HG02840 (cell line): ENCODE measurements at regions not wholly inside any gene's neighbourhood (a gene's known extent, or its start where the extent isn't known, plus 50 kb on each side); places are given as distances from the start of the nearest gene placed in this dataset.

Experiments
- ATAC-seq: cut with Tn5 transposase; IDR thresholded peaks from one replicate; pipeline ENCODE4 v1.9.1; 2021; ENCODE audit warnings: mild to moderate bottlenecking, moderate library complexity, moderate number of reproducible peaks; ENCODE audit not compliant: unreplicated experiment, low FRiP score

DNA sequence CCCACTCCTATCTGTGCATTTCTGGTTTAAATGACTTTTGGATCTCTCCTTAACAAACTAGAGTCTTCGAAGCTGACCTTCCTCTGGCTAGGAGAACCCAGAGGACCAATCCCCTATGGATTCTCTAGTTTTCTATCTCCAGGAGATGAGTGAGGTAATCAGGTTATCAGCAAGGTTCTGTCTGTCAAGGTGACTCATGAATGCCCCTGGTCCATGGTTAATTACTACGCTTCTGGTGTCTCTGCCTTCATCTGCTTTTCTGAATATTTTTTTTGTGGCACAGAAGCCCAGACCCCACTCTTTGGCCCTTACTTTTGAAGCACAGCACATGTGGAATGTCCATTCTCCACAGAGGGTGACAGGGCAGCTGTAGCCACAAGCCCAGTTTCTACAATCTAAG is 897.9 kb upstream of the KLHL29 start:
- no peak for ATAC-seq

DNA sequence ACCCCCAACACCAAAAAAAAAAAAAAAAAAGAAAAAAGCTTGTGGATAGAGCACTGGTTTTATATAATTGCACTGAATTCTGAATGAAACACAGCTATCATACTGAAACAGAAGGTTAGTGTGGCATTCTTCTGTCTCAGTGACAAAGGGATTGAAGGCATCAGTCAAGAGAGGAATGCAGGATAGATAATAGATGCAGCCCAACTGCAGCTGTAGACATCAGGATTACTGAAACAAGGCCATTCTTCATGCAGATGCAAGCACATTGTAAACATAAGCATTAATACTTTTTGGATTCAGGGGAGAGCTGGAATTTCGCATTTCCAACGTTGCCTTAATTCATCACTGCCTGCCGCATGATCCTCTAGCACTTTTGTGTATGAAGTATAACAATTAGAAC is 897.4 kb upstream of the KLHL29 start:
- ATAC-seq = no peak

DNA sequence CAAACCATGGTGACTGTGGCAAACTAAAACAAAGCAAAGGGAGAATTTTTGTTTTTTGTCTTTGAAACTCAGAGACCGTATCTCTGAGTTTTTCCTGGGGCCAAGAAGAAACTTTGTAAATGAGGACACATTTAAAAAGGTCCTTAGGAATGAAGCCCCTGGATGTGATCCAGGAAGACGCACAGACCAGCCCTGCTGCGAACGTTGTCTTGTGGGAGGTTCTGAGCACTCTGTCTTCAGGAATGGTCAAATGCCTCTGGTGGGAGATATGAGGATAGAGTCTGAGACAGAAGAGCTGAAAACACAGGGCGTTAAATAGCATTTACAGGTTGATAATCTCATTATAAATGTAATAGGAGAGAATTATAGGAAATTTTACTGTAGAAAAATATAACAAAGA is 893.5 kb upstream of the KLHL29 start:
- no peak for ATAC-seq

DNA sequence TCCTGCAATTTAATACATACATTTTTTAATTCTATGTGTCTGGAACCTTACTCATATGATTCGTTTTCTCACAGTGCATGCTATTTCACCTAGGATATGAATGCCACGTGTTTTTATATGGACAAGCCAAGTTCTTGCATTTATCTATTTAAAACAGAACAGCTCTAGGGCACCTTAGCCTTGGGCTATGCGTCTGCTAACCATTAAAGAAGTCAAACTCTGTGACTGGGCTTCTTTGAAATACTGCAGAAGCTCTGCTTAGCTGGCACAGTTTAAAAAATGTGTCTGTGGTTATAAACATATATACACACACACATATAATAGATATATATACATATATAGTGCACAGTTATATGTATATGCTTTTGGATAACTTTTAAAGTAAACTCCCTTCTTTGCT is 890.8 kb upstream of the KLHL29 start:
- ATAC-seq = no peak

DNA sequence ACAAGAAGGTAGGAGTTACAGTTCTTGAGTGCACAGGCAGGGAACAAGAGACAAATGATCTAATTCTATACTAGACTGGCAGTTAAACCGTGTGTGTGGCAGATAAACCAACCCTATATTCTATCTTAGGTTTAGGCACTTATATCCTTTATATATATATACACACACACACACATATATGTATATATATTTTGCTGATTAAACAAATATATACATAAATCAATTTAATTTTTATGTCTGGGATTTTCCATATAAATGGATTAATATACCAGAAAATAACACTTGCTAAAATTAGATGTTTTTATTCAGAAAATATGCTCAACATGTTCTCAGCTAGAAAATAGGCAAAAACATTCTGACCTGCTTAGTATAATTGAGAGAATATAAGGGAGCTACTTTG is 887.9 kb upstream of the KLHL29 start:
- ATAC-seq = no peak

DNA sequence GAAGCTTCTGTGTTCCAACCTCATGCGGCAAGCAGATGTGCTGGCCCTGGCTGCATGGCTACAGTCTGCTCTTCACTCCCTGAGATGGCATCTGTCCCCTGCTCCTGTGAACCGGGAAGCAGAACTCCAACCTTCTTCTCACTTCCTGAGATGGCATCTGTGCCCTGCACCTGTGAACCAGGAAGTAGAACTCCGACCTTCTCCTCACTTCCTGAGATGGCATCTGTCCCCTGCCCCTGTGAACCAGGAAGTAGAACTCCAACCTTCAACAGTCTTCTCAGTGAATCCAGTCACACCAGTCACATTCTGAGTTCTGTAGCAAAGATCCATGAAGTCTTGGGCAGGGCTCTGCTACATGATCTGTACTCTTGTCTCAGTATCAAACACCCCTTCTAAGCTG is 887.2 kb upstream of the KLHL29 start:
- no peak for ATAC-seq

DNA sequence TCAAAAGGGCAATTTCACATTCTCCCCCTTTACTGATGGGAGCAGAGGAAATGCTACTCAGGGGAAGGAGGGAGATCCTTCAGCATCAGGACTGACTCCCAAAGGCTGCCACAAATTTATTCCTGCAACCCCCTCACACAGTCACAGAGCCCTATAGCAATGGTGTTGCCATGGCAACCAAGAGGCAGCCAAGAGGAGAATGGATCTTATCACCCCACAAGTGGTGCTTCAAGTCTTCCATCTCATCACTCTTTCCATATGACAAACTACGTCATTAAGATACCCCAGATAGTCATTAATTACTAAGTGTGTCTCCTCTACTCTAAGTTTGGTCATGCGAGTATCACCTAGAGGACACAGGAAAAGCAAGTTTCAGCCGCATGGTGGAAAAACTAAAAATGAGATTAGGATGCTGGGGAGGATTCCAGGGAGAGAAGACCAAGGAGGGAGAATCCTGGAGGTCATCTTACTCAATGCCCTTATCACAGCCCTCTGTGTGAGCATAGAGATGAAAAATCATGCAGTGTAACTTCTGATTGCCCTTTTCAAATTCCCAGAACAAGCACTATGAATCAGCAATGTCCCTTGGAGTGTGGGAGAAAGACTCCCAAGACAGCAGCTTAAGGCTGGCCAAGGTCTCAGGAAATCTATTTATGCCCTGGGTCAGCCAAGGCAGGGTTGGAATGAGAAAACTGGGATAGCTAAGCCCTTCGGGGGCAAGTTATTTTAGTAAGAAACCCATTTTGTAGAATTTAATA is 885.7 kb upstream of the KLHL29 start:
- no peak for ATAC-seq

DNA sequence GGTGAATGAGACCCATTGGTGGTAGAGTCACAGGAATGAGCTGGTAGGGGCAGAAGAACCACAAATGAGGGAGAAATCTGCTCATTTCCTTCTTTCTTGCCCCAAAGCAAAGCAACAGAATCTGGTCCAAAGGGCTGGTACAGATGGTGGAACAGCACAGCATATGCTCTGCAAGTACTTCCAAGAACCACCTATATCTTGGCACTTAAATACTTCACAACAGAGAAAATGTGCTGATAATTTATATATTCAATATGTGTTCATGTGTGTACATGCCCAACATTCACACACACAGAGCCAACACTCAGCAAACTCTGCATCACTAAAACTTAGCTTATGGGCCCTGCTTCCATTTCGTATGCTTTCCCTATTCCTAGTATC is 884.4 kb upstream of the KLHL29 start:
- no peak for ATAC-seq

DNA sequence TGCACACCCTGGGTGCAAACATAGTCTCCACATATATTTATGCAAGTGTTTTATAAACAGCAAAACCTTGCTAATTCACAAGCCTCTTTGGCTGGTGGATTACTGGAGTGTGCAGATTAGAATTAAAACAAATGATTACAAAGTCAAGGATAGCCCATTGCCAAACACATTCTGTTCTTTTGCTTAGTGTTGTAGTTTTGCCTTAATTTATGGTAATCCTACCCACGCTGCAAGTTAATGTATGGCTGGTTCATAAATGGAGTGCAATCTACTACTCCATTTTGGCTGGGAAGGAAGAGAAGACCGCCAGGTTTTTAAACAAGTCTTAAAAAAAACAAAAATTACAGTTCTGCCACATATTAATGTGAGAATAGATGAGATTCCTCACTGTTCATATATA is 883.1 kb upstream of the KLHL29 start:
- no peak for ATAC-seq

DNA sequence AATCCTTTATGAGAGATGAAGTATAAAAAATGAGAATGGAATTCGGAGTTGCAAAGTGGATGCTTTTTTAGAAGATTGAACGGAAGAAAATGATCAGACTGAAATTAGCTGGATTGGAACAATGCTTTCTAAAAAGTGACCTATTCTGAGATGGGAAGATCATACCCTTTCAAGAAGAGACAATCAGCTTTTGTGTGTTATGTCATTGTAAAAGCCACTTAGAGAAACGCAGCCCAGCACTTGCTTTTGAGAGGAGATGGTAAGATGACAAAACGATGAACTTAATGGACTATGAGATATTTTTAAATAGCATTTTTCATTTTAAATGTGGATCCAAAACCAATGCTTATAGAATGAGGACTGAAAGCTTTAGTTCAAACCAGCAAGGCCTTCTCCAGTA is 871.4 kb upstream of the KLHL29 start:
- no peak for ATAC-seq

DNA sequence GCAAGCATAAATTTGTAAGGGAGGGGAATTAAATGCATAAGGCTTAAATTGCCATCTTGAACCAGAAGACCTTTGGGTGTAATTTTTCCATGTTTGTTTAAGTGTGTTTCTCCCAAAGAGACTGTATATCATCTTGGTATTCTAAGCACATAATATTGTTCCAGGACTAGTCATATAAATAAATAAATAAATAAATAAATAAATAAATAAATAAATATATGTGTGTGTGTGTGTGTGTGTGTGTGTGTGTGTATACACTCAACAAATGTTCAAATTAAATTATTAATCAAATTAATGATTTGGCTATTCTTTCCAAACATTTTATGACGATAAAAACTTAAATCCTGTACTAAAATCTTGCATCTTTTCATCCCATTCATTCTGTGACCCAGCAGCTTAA is 867.8 kb upstream of the KLHL29 start:
- no peak for ATAC-seq

DNA sequence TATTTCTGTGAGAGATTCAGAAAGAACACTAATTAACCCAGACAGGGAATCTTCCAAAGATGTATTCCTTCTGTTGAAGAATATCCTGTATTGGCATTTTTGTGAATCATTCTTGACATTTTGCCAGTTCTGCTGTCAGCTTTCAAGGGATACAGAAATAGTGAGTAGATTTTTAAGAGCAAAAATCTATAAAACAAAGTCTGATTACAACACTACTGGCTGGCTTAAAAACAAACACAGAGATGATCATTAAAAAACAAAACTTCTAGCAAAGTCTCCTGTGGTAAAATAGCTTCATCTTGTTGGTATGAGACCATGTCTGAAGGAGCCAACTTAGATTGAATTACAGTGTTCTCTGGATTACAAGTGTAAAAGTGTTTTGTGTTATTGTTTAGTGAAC is 866.3 kb upstream of the KLHL29 start:
- no peak for ATAC-seq

DNA sequence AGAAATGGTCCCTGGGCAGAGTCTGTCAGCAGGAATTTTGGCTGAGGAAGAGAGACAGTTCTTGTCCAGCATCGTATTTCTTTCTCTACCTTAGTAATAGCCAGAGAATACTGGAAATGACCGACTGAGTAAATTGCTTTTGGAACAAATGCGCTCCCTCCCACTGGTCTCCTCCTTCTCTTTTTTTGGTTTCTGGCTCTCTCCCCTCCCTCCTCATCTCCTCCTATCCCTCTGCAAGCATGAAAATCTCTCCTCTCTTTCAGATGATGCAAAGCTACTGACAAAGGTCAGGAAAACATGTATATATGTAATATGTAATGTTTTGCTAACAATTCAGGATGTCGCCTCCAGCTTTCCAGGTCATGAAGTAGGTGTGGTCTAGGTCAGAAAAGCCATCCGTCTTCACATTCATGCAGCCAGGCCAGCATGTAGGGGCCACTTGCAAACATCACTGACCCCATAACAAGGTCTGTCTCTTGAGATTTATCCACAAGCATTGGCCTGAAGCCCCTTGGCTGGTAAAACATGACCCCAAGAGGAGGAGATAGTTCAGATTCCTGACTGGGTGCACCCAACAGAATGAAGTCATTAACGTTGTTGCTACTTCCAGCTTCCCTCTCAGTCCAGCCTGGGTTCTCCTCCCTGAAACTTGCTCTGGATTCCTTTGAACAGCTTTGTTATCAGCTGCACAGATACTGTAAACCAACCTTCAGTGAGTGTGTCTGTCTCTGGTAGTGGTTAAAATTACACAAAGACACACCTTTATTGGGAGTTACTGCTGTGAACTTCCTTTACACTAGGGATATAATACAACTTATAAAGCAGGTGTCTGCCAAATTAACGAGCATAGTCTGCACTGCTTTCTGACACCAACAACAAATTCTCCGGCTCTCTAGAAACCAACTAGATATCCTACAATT is 864.4 kb upstream of the KLHL29 start:
- ATAC-seq = no peak

DNA sequence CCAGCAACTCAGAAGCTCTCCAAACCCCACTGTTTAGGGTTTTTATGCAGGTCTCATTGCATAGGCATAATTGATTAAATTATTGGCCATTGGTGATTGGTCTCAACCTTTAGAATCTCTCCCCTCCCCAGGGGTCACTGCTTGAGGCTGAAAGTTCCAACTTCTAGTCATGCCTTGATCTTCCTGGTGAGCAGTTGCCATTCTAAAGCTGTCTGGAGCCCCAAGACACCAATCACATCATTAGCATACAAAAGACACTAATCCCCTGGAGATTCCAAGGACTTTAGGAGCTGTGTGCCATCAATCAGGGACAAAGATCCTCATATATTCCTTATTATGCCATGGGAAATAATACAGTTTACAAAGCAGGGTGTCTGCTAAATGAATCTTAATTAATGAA is 863.4 kb upstream of the KLHL29 start:
- no peak for ATAC-seq

DNA sequence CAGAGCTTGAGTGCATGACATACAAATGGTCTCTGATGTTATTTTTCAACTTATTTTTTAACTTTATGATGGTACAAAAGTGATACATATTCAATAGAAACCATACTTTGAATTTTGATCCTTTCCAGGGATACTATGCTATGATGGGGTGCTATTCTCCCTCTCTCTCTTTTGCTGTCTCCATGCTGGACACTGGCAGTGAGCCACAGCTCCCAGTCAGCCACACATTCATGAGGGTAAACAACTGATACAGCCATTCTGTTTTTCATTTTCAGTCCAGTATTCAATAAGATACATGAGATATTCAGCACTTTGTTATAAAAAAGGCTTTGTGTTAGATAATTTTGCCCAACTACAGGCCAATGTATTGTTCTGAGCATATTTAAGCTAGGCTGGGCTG is 859.3 kb upstream of the KLHL29 start:
- ATAC-seq = no peak

DNA sequence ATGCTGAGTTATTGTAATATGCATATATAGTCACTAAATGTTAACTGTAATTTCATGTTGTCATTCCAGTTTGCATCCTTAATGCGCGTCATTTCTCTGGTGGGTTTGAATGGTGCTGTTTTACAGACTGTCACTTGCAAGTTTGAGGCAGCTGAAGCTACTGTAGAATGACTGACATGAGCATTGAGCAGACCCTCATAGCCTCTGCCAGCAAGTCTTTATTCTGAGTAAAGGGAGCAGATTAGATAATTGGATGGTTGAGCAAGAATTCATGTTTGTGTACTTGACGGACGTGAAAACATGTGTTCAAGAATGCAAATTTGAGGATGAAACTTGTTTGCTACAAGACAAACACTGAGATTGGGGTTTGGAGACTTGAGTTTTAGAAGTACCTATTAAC is 854.8 kb upstream of the KLHL29 start:
- ATAC-seq = no peak

DNA sequence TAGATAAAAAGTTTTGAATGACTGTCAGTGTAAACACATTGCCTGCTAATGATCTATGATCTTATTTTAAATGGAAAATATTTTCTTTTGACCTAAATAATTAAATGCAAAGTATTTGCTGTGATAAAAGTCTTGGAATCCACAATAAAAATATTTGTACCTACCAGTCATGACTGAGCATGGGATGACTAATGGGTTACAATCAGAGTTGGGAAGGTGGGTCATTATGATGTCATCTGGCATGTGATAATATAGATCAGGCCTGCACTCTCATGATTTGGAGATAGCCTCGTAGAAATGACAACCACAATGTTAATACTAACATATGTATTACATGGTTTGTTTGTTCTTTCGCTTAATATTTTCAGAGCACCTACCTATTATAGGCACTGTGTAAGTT is 848.8 kb upstream of the KLHL29 start:
- no peak for ATAC-seq

DNA sequence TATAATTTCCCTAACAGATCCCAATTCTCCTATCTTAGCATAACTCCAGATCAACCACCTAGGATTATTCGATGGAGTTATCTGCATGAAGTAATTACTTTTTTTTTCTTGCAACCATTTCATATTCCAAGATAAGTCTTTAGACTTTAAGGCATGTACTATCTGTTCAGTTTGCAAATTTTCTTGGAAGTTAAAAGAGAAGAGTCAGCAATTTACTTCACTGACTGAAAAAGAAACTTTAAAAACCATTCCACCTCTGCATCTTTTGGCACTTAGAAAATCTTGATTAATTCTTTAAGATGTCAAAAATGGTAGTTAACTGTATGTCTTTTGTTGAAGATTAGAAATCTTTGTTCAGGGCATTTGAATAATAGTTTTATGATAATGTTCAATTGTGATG is 830.5 kb upstream of the KLHL29 start:
- ATAC-seq = no peak

DNA sequence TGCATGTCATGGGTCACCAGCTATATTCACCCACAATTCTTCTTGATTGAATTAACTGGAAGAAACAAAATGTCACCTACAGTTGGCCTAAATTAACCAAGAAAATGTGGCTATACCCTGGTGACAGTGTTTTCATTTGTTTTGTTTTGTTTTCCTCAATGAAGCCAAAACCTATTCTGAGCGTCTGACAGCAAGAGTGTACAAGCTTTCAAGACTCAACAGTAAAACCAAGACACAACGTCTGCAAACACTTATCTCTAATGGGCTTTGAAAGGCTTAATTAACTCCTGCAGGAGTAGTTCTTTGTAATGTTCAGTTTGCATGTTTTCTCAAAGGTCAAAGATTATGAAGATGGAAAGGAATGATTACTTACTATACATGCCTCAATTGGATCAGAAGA is 827.6 kb upstream of the KLHL29 start:
- no peak for ATAC-seq

DNA sequence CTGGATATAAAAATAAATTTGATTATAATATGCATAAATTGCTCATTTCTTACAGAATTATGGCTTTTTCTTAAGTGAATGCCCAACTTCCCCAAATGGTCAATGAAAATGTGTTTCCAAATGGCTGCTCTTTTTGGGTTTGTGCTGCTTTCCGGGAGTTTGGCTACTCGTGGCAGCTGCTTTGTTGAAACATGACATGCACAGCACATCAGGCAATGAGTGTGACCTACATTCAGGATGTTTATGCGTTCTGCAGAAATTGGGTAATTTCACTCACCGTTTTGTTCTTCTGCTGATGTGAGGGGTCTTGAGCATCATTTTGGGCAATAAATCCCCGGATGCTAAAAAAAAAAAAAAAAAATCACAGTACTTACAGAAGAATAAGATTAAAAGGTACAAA is 825.0 kb upstream of the KLHL29 start:
- no peak for ATAC-seq

DNA sequence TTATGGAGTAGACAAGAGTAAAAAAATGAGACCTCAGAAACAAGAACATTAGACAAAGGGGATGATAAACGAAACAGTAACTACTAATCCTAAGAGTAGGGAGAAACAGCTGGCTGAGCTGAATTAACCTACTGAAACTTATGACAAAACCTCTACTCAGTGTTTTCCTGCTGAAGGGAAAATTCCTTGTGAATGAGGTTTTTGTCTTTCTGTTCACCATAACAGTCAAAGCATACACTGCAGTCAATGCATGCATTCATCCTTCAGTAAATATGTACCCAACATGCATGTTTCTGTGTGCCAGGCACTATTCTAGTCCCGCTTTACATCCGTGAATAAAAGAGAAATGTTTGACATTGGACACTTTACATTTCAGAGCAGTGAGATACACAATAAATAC is 805.6 kb upstream of the KLHL29 start:
- ATAC-seq = no peak

DNA sequence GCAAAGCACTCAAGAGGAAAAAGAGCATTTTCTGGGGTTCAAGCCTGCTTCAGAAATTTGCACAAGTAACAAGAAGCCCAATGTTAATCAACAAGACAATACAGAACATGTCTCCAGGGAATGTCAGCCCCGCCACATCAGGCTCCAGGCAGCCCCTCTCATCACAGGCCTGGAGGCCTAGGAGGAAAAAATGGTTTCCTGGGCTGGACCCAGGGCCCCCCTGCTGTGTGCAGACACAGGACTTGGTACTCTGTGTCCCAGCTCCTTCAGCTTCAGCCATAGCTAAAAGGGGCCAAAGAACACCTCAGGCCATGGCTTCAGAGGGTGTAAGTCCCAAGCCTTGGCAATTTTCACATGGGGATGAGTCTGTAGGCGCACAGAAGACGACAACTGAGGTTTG is 802.9 kb upstream of the KLHL29 start:
- ATAC-seq = no peak
